Thyroid gland (tissue), 4 donors: ENCODE measurements at regions not wholly inside any gene's neighbourhood (a gene's known extent, or its start where the extent isn't known, plus 50 kb on each side); places are given as distances from the start of the nearest gene placed in this dataset.
"Not testable (repeated sequence)": the region's sequence is repeated elsewhere in the genome, so short reads cannot be mapped to it uniquely, and the experiment has no call there.

Experiments used
- DNase-seq, 2 donors: peaks; one replicate each; pipeline ENCODE4 v3.0.0-alpha.2; 2019
- H3K27ac ChIP-seq, 3 donors: fragments of 200-600 bp; sonication (generic); 1 replicate in 2 of 3; 2 replicates in 1 of 3; pipeline ENCODE4 v1.5.1; 2016 to 2019; ENCODE audit warnings: mild to moderate bottlenecking in 1 of 3, moderate library complexity in 1 of 3
- H3K27me3 ChIP-seq: fragments of 200-600 bp; sonication (generic); one replicate; pipeline ENCODE4 v1.5.1; 2019
- H3K36me3 ChIP-seq, 2 donors: fragments of 200-600 bp; sonication (generic); one replicate each; pipeline ENCODE4 v1.5.1; 2016 to 2019
- H3K4me1 ChIP-seq, 2 donors: fragments of 200-600 bp; sonication (generic); one replicate each; pipeline ENCODE4 v1.5.1; 2017 to 2019
- H3K4me3 ChIP-seq, 3 donors: fragments of 200-600 bp; sonication (generic); replicated peaks in 1 of 3; 1 replicate in 2 of 3; 2 replicates in 1 of 3; pipeline ENCODE4 v1.5.1; 2016; ENCODE audit warnings: mild to moderate bottlenecking in 1 of 3
- H3K9me3 ChIP-seq: fragments of 200-600 bp; sonication (generic); one replicate; pipeline ENCODE4 v1.5.1; 2017
- CTCF ChIP-seq, 6 experiments: fragments of 200-600 bp in 3 of 6; fragments of 450-650 bp in 3 of 6; sonication (generic) in 3 of 6; IDR thresholded peaks; one replicate each; pipeline ENCODE4 v1.5.1; 2016 to 2019; ENCODE audit warnings: antibody characterized with exemption in 6 of 6, mild to moderate bottlenecking in 2 of 6, inconsistent platforms in 1 of 6, moderate library complexity in 1 of 6
- POLR2A ChIP-seq, 2 donors: fragments of 450-650 bp; IDR thresholded peaks; one replicate each; pipeline ENCODE4 v1.6.1; 2017; ENCODE audit warnings: antibody characterized with exemption in 2 of 2, mild to moderate bottlenecking in 2 of 2, moderate library complexity in 1 of 2
- WGBS, 2 donors: methylation state at CpG; one replicate each; pipeline ENCODE4 v1.1.5; 2017; 5-methylcytosine and 5-hydroxymethylcytosine counted together
- intact Hi-C: fragments of 100-400 bp; cut with DNase I; formaldehyde crosslinking; loops from one replicate; pipeline ENCODE4 v1.15.1; 2023

GRCh38 chr6:28607990-28608389, 82.3 kb downstream of the GPX5 start:
- DNase-seq: no peak
- Histone ChIP-seq H3K27me3 (no peaks in the 10 kb centered on the region), H3K4me3 (no peak overlapping the region), H3K27ac (no peak overlapping the region), H3K36me3 (no peaks in the 10 kb centered on the region), H3K9me3 (no peaks in the 10 kb centered on the region), H3K4me1 (no peaks in the 10 kb centered on the region)
- intact Hi-C loops: no loop called here
- no peak for TF ChIP-seq POLR2A (IDR thresholded peaks at IDR 0.05)
- no peak for TF ChIP-seq CTCF (IDR thresholded peaks at IDR 0.05)
- WGBS, 2 donors: 59% methylated on average over 9 of the region's 9 CpGs

- Histone ChIP-seq H3K9me3 (no peaks in the 10 kb centered on the region), H3K4me1 (no peaks in the 10 kb centered on the region), H3K27ac (no peak overlapping the region), H3K27me3 (no peaks in the 10 kb centered on the region), H3K4me3 (no peak overlapping the region), H3K36me3 (no peaks in the 10 kb centered on the region)
- 84 to 91% methylated on average over 3 of the region's 3 CpGs for WGBS, 2 donors
- no peak for DNase-seq
- intact Hi-C loops: no loop called here
- TF ChIP-seq POLR2A (IDR thresholded peaks at IDR 0.05) (no peak), CTCF (IDR thresholded peaks at IDR 0.05) (no peak)
Observed at GRCh38 chr6:28609672-28610071, 84.0 kb downstream of the GPX5 start.

GRCh38 chr6:28615616-28615954, 89.9 kb downstream of the GPX5 start:
- intact Hi-C loops: no loop called here
- no peaks in the 10 kb centered on the region for H3K36me3 ChIP-seq
- H3K4me3 ChIP-seq: no peak overlapping the region
- no peak overlapping the region for H3K27ac ChIP-seq
- DNase-seq: no peak
- 84 to 90% methylated on average over 7 of the region's 7 CpGs for WGBS, 2 donors
- H3K9me3 ChIP-seq: no peaks in the 10 kb centered on the region
- H3K27me3 ChIP-seq: peaks cover 9% of the 10 kb centered on the region
- TF ChIP-seq POLR2A (IDR thresholded peaks at IDR 0.05) (no peak), CTCF (IDR thresholded peaks at IDR 0.05) (no peak)
- H3K4me1 ChIP-seq: no peaks in the 10 kb centered on the region

- H3K9me3 ChIP-seq: no peaks in the 10 kb centered on the region
- TF ChIP-seq CTCF (IDR thresholded peaks at IDR 0.05) (no peak), POLR2A (IDR thresholded peaks at IDR 0.05) (no peak)
- peaks cover 9% of the 10 kb centered on the region for H3K27me3 ChIP-seq
- H3K27ac ChIP-seq: no peak overlapping the region
- H3K36me3 ChIP-seq: no peaks in the 10 kb centered on the region
- 24 to 32% methylated on average over 27 to 52 of the region's 52 CpGs for WGBS, 2 donors
- H3K4me3 ChIP-seq: no peak overlapping the region
- H3K4me1 ChIP-seq: no peaks in the 10 kb centered on the region
- DNase-seq: no peak
- intact Hi-C loops: no loop called here
Observed at GRCh38 chr6:28615955-28616747, 90.5 kb downstream of the GPX5 start.

GRCh38 chr6:28618898-28619555, 93.3 kb downstream of the GPX5 start:
- intact Hi-C loops: no loop called here
- Histone ChIP-seq H3K9me3 (no peaks in the 10 kb centered on the region), H3K27ac (no peak overlapping the region), H3K27me3 (peaks cover 9% of the 10 kb centered on the region), H3K4me3 (no peak overlapping the region), H3K4me1 (no peaks in the 10 kb centered on the region), H3K36me3 (no peaks in the 10 kb centered on the region)
- TF ChIP-seq CTCF (IDR thresholded peaks at IDR 0.05) (no peak), POLR2A (IDR thresholded peaks at IDR 0.05) (no peak)
- no peak for DNase-seq

GRCh38 chr6:28621268-28621667, 95.6 kb downstream of the GPX5 start:
- intact Hi-C loops, DNase-seq, H3K36me3 ChIP-seq, H3K4me3 ChIP-seq, H3K4me1 ChIP-seq, H3K9me3 ChIP-seq, H3K27ac ChIP-seq, H3K27me3 ChIP-seq: not testable (repeated sequence)
- 12 to 38% methylated on average over 15 of the region's 22 CpGs for WGBS, 2 donors

- 94 to 98% methylated on average over 3 of the region's 3 CpGs for WGBS, 2 donors
- H3K27ac ChIP-seq, H3K36me3 ChIP-seq, H3K27me3 ChIP-seq, H3K4me1 ChIP-seq, H3K4me3 ChIP-seq, DNase-seq, intact Hi-C loops, H3K9me3 ChIP-seq: not testable (repeated sequence)
Observed at GRCh38 chr6:28623242-28623641, 97.6 kb downstream of the GPX5 start.

- H3K4me3 ChIP-seq, H3K36me3 ChIP-seq, H3K27ac ChIP-seq, H3K27me3 ChIP-seq, intact Hi-C loops, H3K4me1 ChIP-seq, DNase-seq, H3K9me3 ChIP-seq: not testable (repeated sequence)
- WGBS, 2 donors: 71 to 98% methylated on average over 2 of the region's 2 CpGs
Observed at GRCh38 chr6:28626386-28626785, 100.7 kb downstream of the GPX5 start.
